ENCODE measurements at regions not wholly inside any gene's neighbourhood (a gene's known extent, or its start where the extent isn't known, plus 50 kb on each side); places are given as distances from the start of the nearest gene placed in this dataset.

DNA sequence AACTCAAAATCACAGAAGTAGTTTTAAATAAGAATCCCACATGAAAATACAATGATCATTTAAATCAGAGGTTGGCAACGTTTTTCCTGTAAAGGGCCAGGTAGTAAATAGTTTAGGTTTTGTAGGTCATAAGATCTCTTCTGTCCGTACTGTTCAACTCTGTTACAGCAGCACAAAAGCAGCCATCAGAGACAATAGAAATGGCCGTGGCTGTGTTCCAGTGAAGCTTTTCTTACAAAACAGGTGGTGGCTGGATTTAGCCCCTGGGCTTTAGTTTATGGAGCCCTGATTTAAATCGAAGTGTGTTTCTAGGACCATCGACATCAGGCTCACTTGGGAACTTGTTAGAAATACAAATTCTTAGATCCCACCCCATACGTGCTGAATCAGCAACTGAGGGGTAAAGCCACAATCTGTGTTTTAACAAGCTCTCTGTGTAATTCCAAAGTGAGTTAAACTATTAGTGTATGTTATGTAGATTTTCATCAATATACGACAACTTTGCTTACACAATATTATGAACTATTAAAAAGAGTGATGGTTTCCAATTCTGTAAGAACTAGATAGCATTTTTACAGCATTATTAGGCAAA, 54.8 kb upstream of the MIR17HG start:
- no peak for DNase-seq

DNA sequence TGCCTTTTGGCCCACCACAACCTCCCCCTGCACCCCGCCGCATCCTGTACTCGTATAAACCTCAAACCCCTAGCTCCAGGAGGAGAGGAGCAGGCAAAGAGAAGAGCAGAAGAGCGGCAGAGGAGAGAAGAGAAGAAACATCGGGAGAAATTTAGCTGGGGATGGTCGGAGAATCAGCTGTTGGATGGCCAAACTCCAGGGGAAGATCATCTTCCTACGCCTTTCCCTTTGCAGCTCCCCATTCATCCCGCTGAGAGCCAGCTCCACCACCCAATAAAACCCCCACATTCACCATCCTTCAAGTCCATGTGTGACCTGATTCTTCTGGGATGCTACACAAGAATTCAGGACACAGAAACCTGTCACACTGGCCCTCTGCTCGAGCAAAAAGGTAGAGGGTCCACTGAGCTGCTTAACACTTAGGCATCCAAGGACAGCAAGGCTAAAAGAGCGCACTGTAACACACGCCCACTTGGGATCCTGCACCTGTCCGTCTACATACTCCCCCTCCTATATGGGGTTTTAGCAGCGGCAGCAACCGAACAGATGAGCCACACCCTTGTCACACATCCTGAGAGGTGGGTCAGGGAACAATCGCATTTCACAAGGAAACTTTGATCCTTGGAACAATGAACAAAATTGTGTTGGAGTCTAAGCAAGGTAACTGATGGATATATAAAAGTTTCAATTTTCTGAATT, 51.6 kb upstream of the MIR17HG start:
- DNase-seq: no peak

DNA sequence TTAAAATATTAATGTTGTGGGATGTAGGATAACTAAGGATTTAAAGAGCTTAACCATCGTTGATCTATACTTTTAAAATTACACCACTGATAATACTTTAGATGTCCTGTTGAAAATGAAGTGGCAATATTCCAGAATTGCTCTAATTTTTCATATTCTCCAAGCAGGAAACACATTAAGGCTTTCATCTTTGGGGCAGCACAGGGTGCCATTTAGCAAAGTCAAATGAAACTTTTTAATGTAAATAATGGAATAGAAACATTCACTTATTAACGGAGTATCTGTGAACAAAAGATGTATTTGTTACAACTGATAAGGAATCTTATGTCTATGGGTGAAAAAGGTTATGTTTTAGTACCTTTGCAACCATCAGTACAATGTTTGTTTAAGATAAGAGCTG, 50.0 kb upstream of the MIR17HG start:
- DNase-seq: no peak
